ENCODE measurements at regions not wholly inside any gene's neighbourhood (a gene's known extent, or its start where the extent isn't known, plus 50 kb on each side); places are given as distances from the start of the nearest gene placed in this dataset.

- TF ChIP-seq ZNF687 (IDR thresholded peaks at IDR 0.05) (no peak), ATF2 (IDR thresholded peaks at IDR 0.05; ENCODE audit: low read length) (peak; percentile 76), MTA2 (IDR thresholded peaks at IDR 0.05; ENCODE audit: low read depth) (peak; percentile 54; the same call in 1 of the 2 replicates), YBX1 (IDR thresholded peaks at IDR 0.05) (no peak), PML (IDR thresholded peaks at IDR 0.05; ENCODE audit: low read length) (no peak), ELK1 (IDR thresholded peaks at IDR 0.05; ENCODE audit: low read depth, low read length) (no peak), IKZF1 (conservative IDR thresholded peaks at IDR 0.05) (peak; percentile 48), CHD1 (IDR thresholded peaks at IDR 0.05; ENCODE audit: low read depth, low read length) (no peak), ZNF622 (IDR thresholded peaks at IDR 0.05) (no peak), FOXK2 (IDR thresholded peaks at IDR 0.05) (no peak), NRF1 (conservative IDR thresholded peaks at IDR 0.05; ENCODE audit: low read depth, low read length) (no peak), CREM (IDR thresholded peaks at IDR 0.05; ENCODE audit: low read depth) (peak; percentile 53; the same call in 1 of the 2 replicates), RUNX3 (IDR thresholded peaks at IDR 0.05; ENCODE audit: low read length) (peak; percentile 96), SMAD5 (IDR thresholded peaks at IDR 0.05; ENCODE audit: low read depth) (no peak), ZNF24 (IDR thresholded peaks at IDR 0.05) (peak; percentile 96), NR2F1 (conservative IDR thresholded peaks at IDR 0.05) (no peak), REST (IDR thresholded peaks at IDR 0.05; ENCODE audit: low read depth, low read length) (no peak), MYC (IDR thresholded peaks at IDR 0.05; ENCODE audit: insufficient read depth, insufficient read length, insufficient replicate concordance, low read length, severe bottlenecking) (no peak), JUND (IDR thresholded peaks at IDR 0.05; ENCODE audit: low read depth, low read length) (no peak), RBBP5 (conservative IDR thresholded peaks at IDR 0.05) (no peak), MTA3 (IDR thresholded peaks at IDR 0.05; ENCODE audit: borderline replicate concordance, low read length) (no peak), CBFB (IDR thresholded peaks at IDR 0.05; ENCODE audit: low read depth) (peak; percentile 45; the same call in 1 of the 2 replicates), KAT2A (conservative IDR thresholded peaks at IDR 0.05; ENCODE audit: control insufficient read depth, low read depth, low read length) (no peak), STAT3 (IDR thresholded peaks at IDR 0.05; ENCODE audit: low read depth, low read length) (no peak), RB1 (IDR thresholded peaks at IDR 0.05; ENCODE audit: borderline replicate concordance) (no peak), NR2C1 (IDR thresholded peaks at IDR 0.05) (no peak)
These were observed 148.4 kb downstream of the AKAP11 start (continued) for GRCh38 chr13:42420304-42420703.
